HT-29 (cell line): ENCODE measurements at regions not wholly inside any gene's neighbourhood (a gene's known extent, or its start where the extent isn't known, plus 50 kb on each side); places are given as distances from the start of the nearest gene placed in this dataset.
A peak's percentile ranks its signal among the peaks of the same experiment; 100 is the strongest.
"Not testable (repeated sequence)": the region's sequence is repeated elsewhere in the genome, so short reads cannot be mapped to it uniquely, and the experiment has no call there.

Experiments
- DNase-seq: peaks from one replicate; pipeline ENCODE4 v3.0.0-alpha.2; 2015; ENCODE audit warnings: low spot score

GRCh38 chr11:67776852-67777520 lies 102.6 kb upstream of the ALDH3B2 start:
- no peak for DNase-seq

GRCh38 chr11:67774175-67774574 lies 99.8 kb upstream of the ALDH3B2 start:
- DNase-seq = not testable (repeated sequence)

- not testable (repeated sequence) for DNase-seq
Observed at GRCh38 chr11:67768001-67768730, 93.7 kb upstream of the ALDH3B2 start.

GRCh38 chr11:67761211-67761610 lies 86.8 kb upstream of the ALDH3B2 start:
- DNase-seq = not testable (repeated sequence)

- not testable (repeated sequence) for DNase-seq
Observed at GRCh38 chr11:67759321-67759720, 84.9 kb upstream of the ALDH3B2 start.

- not testable (repeated sequence) for DNase-seq
Observed at GRCh38 chr11:67758467-67758866, 84.0 kb upstream of the ALDH3B2 start.

- not testable (repeated sequence) for DNase-seq
Observed at GRCh38 chr11:67758009-67758408, 83.6 kb upstream of the ALDH3B2 start.

GRCh38 chr11:67753820-67754219 lies 79.4 kb upstream of the ALDH3B2 start:
- DNase-seq = not testable (repeated sequence)

GRCh38 chr11:67745181-67745726 lies 70.8 kb upstream of the ALDH3B2 start:
- DNase-seq = no peak

- DNase-seq = not testable (repeated sequence)
Observed at GRCh38 chr11:67744231-67744630, 69.8 kb upstream of the ALDH3B2 start.

GRCh38 chr11:67738231-67738630 lies 63.8 kb upstream of the ALDH3B2 start:
- not testable (repeated sequence) for DNase-seq

GRCh38 chr11:67737562-67738080 lies 63.2 kb upstream of the ALDH3B2 start:
- DNase-seq = not testable (repeated sequence)

- no peak for DNase-seq
Observed at GRCh38 chr11:67732045-67732787, 57.8 kb upstream of the ALDH3B2 start.

GRCh38 chr11:67731583-67731982 lies 57.2 kb upstream of the ALDH3B2 start:
- DNase-seq = no peak

- peak; percentile 35 for DNase-seq
Observed at GRCh38 chr11:67728163-67728571, 53.7 kb upstream of the ALDH3B2 start.

- DNase-seq = peak; percentile 26
Observed at GRCh38 chr11:67727066-67728040, 52.9 kb upstream of the ALDH3B2 start.
